ENCODE measurements at regions not wholly inside any gene's neighbourhood (a gene's known extent, or its start where the extent isn't known, plus 50 kb on each side); places are given as distances from the start of the nearest gene placed in this dataset.

GRCh38 chr14:98122527-98122926 is 1149.5 kb downstream of the BCL11B start:
- no peak overlapping the region for H3K4me3 ChIP-seq (ENCODE audit: low read depth in 1 of 5, low read length in 5 of 5)
- no peaks in the 10 kb centered on the region for H3K36me3 ChIP-seq (ENCODE audit: control insufficient read depth in 5 of 5, insufficient read depth in 5 of 5, low read length in 5 of 5)
- peaks cover 0 to 2% (median 0%) of the 10 kb centered on the region in 5 donors for H3K27me3 ChIP-seq (ENCODE audit: control insufficient read depth in 5 of 5, insufficient read depth in 4 of 5, low read length in 5 of 5)
- H3K27ac ChIP-seq (ENCODE audit: low read depth, low read length), result no peak overlapping the region
- peaks cover 4 to 19% (median 5%) of the 10 kb centered on the region in 5 donors for H3K9me3 ChIP-seq (ENCODE audit: control insufficient read depth in 5 of 5, low read length in 5 of 5)
- no peaks in the 10 kb centered on the region for H3K4me1 ChIP-seq (ENCODE audit: control insufficient read depth in 5 of 5, insufficient read depth in 5 of 5, low read length in 5 of 5)
- H3K9ac ChIP-seq (ENCODE audit: low read length in 5 of 5), result no peak overlapping the region

DNA sequence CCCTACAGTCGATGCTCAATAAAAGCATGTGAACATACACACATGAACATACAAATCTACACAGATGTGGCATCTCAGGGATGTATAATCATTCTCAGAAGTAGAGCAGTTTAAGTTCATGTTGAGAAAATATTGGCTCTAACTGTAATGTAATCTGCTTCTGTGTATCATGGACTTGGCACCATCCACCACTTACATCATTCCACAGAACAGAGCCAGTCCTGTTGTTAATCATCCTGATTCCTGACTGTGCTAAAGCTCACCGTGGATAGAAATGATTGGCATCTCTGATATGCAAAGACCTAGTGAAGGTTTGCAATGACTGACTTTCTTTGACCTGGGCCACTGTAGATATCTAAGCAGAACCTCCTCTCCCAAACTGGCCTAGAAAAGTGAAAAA is 1141.3 kb downstream of the BCL11B start:
- no peaks in the 10 kb centered on the region for H3K4me1 ChIP-seq (ENCODE audit: control insufficient read depth in 5 of 5, insufficient read depth in 5 of 5, low read length in 5 of 5)
- H3K9ac ChIP-seq (ENCODE audit: low read length in 5 of 5), result no peak overlapping the region
- H3K27me3 ChIP-seq (ENCODE audit: control insufficient read depth in 5 of 5, insufficient read depth in 4 of 5, low read length in 5 of 5), result peaks cover 0 to 3% (median 1%) of the 10 kb centered on the region in 5 donors
- H3K9me3 ChIP-seq (ENCODE audit: control insufficient read depth in 5 of 5, low read length in 5 of 5), result no peaks in the 10 kb centered on the region
- H3K4me3 ChIP-seq (ENCODE audit: low read depth in 1 of 5, low read length in 5 of 5), result no peak overlapping the region
- no peaks in the 10 kb centered on the region for H3K36me3 ChIP-seq (ENCODE audit: control insufficient read depth in 5 of 5, insufficient read depth in 5 of 5, low read length in 5 of 5)
- no peak overlapping the region for H3K27ac ChIP-seq (ENCODE audit: low read depth, low read length)

GRCh38 chr14:98131406-98131805 is 1140.6 kb downstream of the BCL11B start:
- Histone ChIP-seq H3K9me3 (ENCODE audit: control insufficient read depth in 5 of 5, low read length in 5 of 5) (no peaks in the 10 kb centered on the region), H3K9ac (ENCODE audit: low read length in 5 of 5) (no peak overlapping the region), H3K36me3 (ENCODE audit: control insufficient read depth in 5 of 5, insufficient read depth in 5 of 5, low read length in 5 of 5) (no peaks in the 10 kb centered on the region), H3K4me1 (ENCODE audit: control insufficient read depth in 5 of 5, insufficient read depth in 5 of 5, low read length in 5 of 5) (no peaks in the 10 kb centered on the region), H3K27me3 (ENCODE audit: control insufficient read depth in 5 of 5, insufficient read depth in 4 of 5, low read length in 5 of 5) (peaks cover 2 to 8% (median 7%) of the 10 kb centered on the region in 5 donors), H3K4me3 (ENCODE audit: low read depth in 1 of 5, low read length in 5 of 5) (no peak overlapping the region), H3K27ac (ENCODE audit: low read depth, low read length) (no peak overlapping the region)

DNA sequence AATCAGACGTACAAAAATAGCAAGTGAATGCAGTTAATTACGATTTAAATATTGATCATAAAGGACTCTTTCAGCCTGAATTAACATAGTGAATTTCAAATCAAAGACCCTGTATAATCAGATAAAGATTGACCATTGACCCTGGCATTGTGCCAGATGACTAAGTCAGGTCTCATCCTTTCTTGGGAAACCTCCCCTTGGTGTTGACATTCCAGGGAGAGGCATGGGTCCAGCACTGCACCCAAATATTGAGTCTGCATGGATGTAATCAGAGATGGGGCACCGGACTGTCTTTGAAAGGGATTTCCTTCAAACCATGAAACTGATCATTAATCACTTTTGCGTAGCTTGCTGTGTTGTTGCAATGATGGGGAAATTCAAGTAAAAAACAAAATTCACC is 1138.2 kb downstream of the BCL11B start:
- no peak overlapping the region for H3K9ac ChIP-seq (ENCODE audit: low read length in 5 of 5)
- no peak overlapping the region for H3K4me3 ChIP-seq (ENCODE audit: low read depth in 1 of 5, low read length in 5 of 5)
- H3K27ac ChIP-seq (ENCODE audit: low read depth, low read length), result no peak overlapping the region
- H3K9me3 ChIP-seq (ENCODE audit: control insufficient read depth in 5 of 5, low read length in 5 of 5), result no peaks in the 10 kb centered on the region
- no peaks in the 10 kb centered on the region for H3K36me3 ChIP-seq (ENCODE audit: control insufficient read depth in 5 of 5, insufficient read depth in 5 of 5, low read length in 5 of 5)
- H3K27me3 ChIP-seq (ENCODE audit: control insufficient read depth in 5 of 5, insufficient read depth in 4 of 5, low read length in 5 of 5), result peaks cover 4 to 12% (median 7%) of the 10 kb centered on the region in 5 donors
- H3K4me1 ChIP-seq (ENCODE audit: control insufficient read depth in 5 of 5, insufficient read depth in 5 of 5, low read length in 5 of 5), result peaks cover 0 to 7% (median 0%) of the 10 kb centered on the region in 5 donors

- no peak overlapping the region for H3K27ac ChIP-seq (ENCODE audit: low read depth, low read length)
- no peaks in the 10 kb centered on the region for H3K36me3 ChIP-seq (ENCODE audit: control insufficient read depth in 5 of 5, insufficient read depth in 5 of 5, low read length in 5 of 5)
- no peak overlapping the region for H3K4me3 ChIP-seq (ENCODE audit: low read depth in 1 of 5, low read length in 5 of 5)
- H3K27me3 ChIP-seq (ENCODE audit: control insufficient read depth in 5 of 5, insufficient read depth in 4 of 5, low read length in 5 of 5), result peaks cover 4 to 12% (median 7%) of the 10 kb centered on the region in 5 donors
- no peaks in the 10 kb centered on the region for H3K9me3 ChIP-seq (ENCODE audit: control insufficient read depth in 5 of 5, low read length in 5 of 5)
- peaks cover 0 to 7% (median 0%) of the 10 kb centered on the region in 5 donors for H3K4me1 ChIP-seq (ENCODE audit: control insufficient read depth in 5 of 5, insufficient read depth in 5 of 5, low read length in 5 of 5)
- H3K9ac ChIP-seq (ENCODE audit: low read length in 5 of 5), result no peak overlapping the region
These were observed 1135.8 kb downstream of the BCL11B start for GRCh38 chr14:98136012-98136789.

DNA sequence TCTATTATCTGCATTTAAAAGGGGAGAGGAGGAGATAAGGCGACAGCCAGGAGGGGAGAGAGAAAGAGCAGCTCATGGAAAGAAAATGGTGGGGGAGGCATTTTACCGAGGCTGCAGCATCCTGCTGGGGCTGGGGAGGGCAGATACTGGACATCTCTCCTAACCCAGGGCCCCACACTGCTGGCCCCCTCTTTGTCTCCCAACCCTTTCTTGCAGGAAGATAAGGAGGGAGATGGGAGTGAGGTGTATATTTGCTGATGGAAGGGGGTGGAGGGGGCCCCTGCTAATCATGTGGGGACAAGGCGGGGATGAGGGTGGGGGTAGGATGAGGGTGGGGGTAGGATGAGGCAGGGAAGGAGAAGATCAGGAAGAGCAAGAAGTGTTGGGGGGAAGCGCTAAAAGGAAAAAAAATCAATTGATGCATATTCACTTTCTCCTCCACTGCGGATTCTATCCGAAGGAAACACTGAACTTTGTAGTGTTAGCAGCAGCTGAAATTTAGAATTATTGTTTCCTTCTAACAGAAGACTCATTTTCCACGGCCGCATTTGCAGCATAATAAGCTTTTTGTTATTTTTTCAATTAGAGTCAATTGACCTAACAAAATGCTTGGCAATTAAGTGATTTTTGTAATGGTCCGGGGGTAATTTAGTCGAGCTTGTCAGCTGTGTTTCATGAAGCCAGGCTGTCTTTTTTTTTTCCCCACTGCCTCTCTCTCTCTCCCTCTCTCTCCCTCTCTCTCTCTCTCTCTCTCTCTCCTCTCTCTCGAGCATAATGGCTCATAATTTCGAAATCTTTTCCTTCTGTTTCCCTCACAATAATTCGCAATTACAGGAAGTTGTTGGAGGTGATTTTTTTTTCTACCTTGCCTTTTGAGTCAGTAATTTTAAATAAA is 1134.6 kb downstream of the BCL11B start:
- Histone ChIP-seq H3K27ac (ENCODE audit: low read depth, low read length) (no peak overlapping the region), H3K9me3 (ENCODE audit: control insufficient read depth in 5 of 5, low read length in 5 of 5) (no peaks in the 10 kb centered on the region), H3K4me3 (ENCODE audit: low read depth in 1 of 5, low read length in 5 of 5) (no peak overlapping the region), H3K9ac (ENCODE audit: low read length in 5 of 5) (no peak overlapping the region), H3K36me3 (ENCODE audit: control insufficient read depth in 5 of 5, insufficient read depth in 5 of 5, low read length in 5 of 5) (no peaks in the 10 kb centered on the region), H3K4me1 (ENCODE audit: control insufficient read depth in 5 of 5, insufficient read depth in 5 of 5, low read length in 5 of 5) (peaks cover 0 to 7% (median 0%) of the 10 kb centered on the region in 5 donors), H3K27me3 (ENCODE audit: control insufficient read depth in 5 of 5, insufficient read depth in 4 of 5, low read length in 5 of 5) (peaks cover 4 to 12% (median 8%) of the 10 kb centered on the region in 5 donors)

DNA sequence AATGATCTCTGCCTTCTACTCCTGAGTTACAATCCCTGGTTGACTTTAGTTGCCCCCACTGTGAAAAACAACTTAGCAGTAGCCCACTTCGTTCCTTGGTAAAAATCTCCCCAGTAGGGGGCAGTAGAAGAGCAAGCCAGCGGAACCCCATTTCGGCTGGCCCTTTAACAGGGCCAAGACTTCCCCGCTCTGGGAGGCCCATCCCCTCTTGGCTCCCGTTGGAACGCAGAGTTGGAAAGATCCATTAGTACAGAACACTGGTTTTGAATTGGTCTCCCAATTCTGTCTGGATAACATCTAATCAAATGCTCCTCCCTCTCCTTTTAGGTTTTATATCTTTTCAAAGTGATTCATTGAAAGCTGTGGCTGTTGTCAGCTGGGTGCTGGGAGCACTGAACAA is 1133.3 kb downstream of the BCL11B start:
- H3K9ac ChIP-seq (ENCODE audit: low read length in 5 of 5), result no peak overlapping the region
- H3K27ac ChIP-seq (ENCODE audit: low read depth, low read length), result no peak overlapping the region
- H3K27me3 ChIP-seq (ENCODE audit: control insufficient read depth in 5 of 5, insufficient read depth in 4 of 5, low read length in 5 of 5), result peaks cover 4 to 12% (median 9%) of the 10 kb centered on the region in 5 donors
- peaks cover 0 to 7% (median 0%) of the 10 kb centered on the region in 5 donors for H3K4me1 ChIP-seq (ENCODE audit: control insufficient read depth in 5 of 5, insufficient read depth in 5 of 5, low read length in 5 of 5)
- H3K36me3 ChIP-seq (ENCODE audit: control insufficient read depth in 5 of 5, insufficient read depth in 5 of 5, low read length in 5 of 5), result no peaks in the 10 kb centered on the region
- no peak overlapping the region for H3K4me3 ChIP-seq (ENCODE audit: low read depth in 1 of 5, low read length in 5 of 5)
- no peaks in the 10 kb centered on the region for H3K9me3 ChIP-seq (ENCODE audit: control insufficient read depth in 5 of 5, low read length in 5 of 5)

- H3K27me3 ChIP-seq (ENCODE audit: control insufficient read depth in 5 of 5, insufficient read depth in 4 of 5, low read length in 5 of 5), result peaks cover 3 to 8% (median 4%) of the 10 kb centered on the region in 5 donors
- no peaks in the 10 kb centered on the region for H3K36me3 ChIP-seq (ENCODE audit: control insufficient read depth in 5 of 5, insufficient read depth in 5 of 5, low read length in 5 of 5)
- no peaks in the 10 kb centered on the region for H3K9me3 ChIP-seq (ENCODE audit: control insufficient read depth in 5 of 5, low read length in 5 of 5)
- no peak overlapping the region for H3K27ac ChIP-seq (ENCODE audit: low read depth, low read length)
- peaks cover 0 to 7% (median 0%) of the 10 kb centered on the region in 5 donors for H3K4me1 ChIP-seq (ENCODE audit: control insufficient read depth in 5 of 5, insufficient read depth in 5 of 5, low read length in 5 of 5)
- H3K4me3 ChIP-seq (ENCODE audit: low read depth in 1 of 5, low read length in 5 of 5), result no peak overlapping the region
- H3K9ac ChIP-seq (ENCODE audit: low read length in 5 of 5), result no peak overlapping the region
These were observed 1131.0 kb downstream of the BCL11B start for GRCh38 chr14:98140862-98141530.

GRCh38 chr14:98143566-98143965 is 1128.4 kb downstream of the BCL11B start:
- H3K9me3 ChIP-seq (ENCODE audit: control insufficient read depth in 5 of 5, low read length in 5 of 5), result no peaks in the 10 kb centered on the region
- no peak overlapping the region for H3K4me3 ChIP-seq (ENCODE audit: low read depth in 1 of 5, low read length in 5 of 5)
- no peak overlapping the region for H3K27ac ChIP-seq (ENCODE audit: low read depth, low read length)
- peaks cover 0 to 2% (median 0%) of the 10 kb centered on the region in 5 donors for H3K27me3 ChIP-seq (ENCODE audit: control insufficient read depth in 5 of 5, insufficient read depth in 4 of 5, low read length in 5 of 5)
- H3K9ac ChIP-seq (ENCODE audit: low read length in 5 of 5), result no peak overlapping the region
- no peaks in the 10 kb centered on the region for H3K36me3 ChIP-seq (ENCODE audit: control insufficient read depth in 5 of 5, insufficient read depth in 5 of 5, low read length in 5 of 5)
- peaks cover 0 to 4% (median 0%) of the 10 kb centered on the region in 5 donors for H3K4me1 ChIP-seq (ENCODE audit: control insufficient read depth in 5 of 5, insufficient read depth in 5 of 5, low read length in 5 of 5)

Measured in subcutaneous abdominal adipose tissue (tissue), 5 donors.